GDM1 (cell line): ENCODE measurements at regions not wholly inside any gene's neighbourhood (a gene's known extent, or its start where the extent isn't known, plus 50 kb on each side); places are given as distances from the start of the nearest gene placed in this dataset.

Experiments
- DNase-seq: peaks from one replicate; lab custom pipeline; 2025; lab: John Stamatoyannopoulos, UW

DNA sequence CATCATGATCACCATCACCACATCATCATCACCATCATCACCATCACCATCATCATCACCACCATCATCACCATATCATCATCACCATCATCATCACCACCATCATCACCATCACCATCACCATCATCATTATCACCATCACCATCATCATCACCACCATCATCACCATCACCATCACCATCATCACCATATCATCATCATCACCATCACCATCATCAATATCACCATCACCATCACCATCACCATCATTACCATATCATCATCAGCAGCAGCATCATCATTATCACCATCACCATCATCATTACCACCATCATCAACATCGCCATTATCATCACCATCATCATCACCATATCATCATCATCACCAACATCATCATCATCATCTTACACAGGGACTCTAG lies 351.1 kb downstream of the MIAT start:
- no peak for DNase-seq

DNA sequence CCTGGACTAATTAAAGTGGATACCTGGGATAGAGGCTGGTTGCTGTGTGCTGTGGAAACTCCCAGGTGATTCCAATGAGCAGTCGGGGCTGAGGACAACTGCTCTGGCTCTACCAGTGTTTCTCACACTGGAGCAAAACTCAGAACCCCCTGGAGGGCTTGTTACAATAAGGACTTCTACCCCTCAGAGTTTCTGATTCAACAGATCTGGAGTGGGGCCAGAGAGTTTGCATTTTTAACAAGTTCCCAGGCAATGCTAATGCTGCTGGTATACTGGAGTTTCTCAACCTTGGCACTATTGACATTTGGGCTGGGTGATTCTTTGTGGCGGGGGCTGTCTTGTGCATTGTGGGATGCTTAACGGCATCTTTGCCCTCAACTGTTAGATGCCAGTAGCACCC lies 353.7 kb downstream of the MIAT start:
- DNase-seq = no peak

DNA sequence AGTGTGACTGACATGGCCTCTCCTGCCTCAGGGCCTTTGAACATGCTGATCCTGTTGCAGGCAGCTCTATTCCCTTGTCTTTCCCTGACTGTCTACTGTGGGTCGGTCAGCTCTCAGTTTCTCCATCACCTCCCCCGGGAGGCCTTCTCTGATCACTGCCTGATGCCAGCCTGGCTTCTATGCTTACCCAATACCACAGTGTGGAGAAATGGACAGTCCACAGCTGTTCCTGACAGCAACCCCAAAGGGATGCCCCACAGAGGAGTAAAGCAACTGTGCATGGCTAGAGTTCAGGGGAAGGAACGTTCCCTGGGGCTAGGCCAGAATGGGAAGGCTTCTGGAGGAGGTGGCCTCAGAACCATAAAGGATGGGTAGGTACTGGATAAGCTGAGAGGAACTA lies 354.3 kb downstream of the MIAT start:
- DNase-seq = no peak

DNA sequence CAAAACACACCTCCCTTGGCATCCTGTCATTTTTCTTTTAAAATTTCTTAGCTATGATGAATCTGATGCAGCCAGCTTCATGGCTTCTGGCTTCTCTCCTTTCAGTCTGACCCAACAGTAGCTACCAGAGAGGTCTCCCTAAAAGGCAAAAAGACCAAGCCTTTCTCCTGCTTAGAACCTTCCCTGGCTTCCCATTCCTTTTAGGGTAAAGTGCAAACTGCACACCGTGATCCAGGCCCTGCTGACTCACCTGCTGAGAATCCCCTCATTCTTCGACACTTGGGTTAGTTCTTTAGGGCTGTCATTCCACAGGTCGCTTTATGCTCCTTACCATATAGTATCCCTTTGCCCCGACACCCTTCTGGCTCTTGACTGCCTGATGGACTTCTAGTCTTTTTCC lies 362.4 kb downstream of the MIAT start:
- DNase-seq = no peak

DNA sequence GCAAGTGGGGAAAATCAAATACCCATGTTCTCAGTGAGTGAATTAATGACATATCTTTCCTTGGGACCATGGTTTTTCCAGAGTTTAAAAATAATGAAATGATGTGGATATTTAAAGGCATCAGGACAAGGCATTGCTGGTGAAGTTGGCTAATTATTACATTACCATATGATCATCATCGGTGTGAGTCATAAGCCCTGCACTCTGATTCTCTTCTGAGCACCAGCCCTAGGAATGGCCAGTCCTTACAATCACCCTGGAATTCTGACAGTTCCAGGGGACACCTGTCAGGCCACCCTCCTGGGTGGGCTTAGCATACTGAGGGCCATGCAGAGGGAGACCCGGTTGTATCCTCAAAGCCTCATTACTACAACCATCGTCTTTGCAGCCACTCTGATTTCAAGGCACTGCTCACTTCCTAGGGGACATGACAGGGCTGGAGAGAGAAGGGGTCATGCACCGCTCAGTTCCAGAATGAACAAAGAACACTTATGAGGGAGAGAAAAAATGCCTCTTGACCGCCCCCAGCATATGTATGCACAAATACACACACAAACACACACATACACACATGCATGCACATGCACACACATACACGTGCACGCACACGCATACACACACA lies 365.0 kb downstream of the MIAT start:
- no peak for DNase-seq

DNA sequence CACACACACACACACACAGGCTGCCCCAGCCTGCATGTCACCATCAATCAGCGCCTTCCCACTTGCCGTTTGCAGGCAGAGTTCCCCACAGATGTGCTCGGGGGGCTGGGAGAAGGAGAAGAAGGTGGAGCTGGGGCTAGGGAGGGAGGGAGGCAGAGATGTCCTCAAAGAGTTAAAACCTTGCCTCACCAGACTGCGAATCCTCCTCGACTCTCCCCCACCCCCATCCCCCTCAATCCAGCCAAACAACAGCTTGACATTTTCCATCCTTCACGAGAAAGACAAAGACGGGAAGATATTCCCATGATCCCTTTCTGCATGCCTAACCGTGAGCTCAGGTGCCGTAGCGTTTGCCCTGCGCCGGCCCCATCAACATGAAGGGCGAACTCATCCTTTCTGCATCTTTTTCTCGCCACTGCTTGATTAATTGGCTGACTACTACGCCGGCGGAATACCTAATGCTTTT lies 365.5 kb downstream of the MIAT start:
- DNase-seq = no peak

DNA sequence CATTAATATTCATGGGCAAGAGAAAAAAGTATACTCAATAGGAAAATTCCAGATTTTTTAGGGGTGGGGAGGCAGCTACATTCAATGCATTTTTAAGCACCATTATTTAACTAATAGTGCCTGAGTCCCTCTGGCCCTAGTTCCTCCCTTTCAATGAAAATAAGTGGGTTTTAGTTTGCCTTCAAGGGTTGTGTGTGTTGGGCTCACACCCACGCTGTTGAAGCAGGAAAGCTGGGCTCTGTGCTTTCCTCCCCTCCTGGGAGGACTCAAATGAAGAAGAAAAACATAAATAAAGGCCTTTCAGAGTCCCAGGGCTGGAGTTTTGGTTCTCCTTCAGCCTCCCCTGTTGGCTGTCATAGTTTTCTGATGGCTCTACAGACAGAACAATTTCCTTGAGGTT lies 366.2 kb downstream of the MIAT start:
- DNase-seq = no peak

DNA sequence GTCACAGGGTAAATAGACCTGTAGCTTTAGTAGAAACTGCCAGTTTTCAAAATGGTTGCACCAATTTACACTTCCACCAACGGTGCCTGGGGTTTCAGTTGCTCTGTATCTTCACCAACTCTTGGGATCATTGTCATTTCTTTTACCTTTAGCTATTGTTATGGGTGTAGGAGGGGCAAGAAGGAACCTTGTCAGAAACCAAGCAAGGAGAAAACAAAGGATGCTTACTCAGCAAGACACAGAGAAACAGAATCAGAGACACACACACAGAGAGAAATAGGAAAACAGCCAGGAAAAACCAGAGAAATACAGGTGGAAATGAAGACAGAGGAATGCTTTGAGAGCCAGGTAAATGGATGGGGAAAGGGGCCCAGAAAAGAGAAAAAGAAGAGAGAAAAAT lies 367.6 kb downstream of the MIAT start:
- DNase-seq = no peak

DNA sequence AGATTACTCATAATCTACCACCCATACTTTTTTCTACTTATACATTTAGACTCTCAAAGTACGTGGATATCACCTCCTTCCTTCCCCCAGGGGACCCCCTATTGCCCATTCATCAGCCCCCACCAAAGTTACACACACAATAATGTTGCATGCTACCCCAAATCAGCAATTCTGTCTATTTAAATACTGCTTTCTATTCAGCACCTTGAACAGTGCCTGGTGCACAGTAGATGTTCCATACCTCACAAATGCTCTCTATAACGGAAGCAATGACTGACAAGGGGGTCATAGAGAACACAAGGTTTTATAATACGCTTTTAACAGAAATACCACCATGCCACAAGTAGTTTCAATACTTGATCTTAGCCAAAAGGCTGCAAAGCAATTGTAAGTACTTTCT lies 370.7 kb downstream of the MIAT start:
- DNase-seq = no peak

DNA sequence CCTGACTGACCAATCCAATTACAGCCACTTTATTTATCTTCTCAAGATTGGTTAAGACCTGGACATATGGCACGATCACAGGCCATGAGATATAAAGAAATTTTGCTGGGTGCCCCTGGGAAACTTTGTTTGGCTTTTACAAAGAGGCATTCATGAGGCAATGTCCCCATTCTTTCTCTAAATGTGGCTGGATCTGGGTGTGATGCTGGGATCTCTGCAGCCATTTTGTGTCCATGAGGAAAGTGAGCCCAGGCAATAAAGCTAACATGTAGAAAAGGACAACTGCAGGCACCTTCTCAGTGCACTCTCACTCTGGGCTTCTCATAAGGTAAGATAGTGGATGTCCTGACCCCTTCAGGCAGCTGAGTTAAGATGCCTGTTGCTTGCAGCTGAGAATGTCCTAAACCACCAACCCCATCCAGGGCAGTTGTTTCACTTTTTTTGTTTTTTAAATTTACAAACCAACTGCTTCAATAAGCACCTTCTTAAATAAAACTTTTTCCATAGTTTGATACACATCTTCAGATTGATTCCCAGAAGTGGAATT lies 372.3 kb downstream of the MIAT start:
- no peak for DNase-seq

DNA sequence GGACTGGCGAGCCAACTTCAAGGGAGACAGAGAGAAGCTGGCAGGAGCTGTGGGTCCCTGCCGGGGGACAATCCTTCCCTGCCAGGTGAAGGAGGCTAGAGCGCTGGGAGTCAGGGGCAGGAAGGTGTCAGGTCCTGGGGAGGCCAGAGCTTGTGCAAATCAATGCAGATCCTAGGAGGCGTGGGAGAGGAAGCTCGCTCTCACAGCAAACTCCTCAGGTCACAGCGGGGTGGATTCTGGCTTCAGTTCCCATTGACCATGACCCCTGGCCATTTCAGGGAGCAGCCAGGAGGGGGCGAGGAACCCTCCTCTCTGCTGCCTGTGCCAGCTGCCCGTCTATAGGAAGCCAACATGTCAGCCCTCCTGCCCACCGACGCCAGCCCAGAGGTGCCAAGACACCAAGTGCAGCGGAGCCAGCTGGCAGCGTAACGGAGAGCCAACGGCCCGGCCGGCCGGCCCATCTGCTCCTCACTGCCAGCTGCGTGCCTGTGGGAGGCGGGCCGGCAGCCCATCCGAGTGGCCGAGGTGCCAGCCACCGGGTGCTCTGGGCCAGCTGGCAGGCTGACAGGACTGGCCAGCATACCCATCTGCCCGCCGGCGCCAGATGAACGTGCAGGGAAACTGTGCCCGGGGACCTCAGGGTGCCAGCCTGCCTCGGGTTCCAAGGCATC lies 374.8 kb downstream of the MIAT start:
- no peak for DNase-seq

DNA sequence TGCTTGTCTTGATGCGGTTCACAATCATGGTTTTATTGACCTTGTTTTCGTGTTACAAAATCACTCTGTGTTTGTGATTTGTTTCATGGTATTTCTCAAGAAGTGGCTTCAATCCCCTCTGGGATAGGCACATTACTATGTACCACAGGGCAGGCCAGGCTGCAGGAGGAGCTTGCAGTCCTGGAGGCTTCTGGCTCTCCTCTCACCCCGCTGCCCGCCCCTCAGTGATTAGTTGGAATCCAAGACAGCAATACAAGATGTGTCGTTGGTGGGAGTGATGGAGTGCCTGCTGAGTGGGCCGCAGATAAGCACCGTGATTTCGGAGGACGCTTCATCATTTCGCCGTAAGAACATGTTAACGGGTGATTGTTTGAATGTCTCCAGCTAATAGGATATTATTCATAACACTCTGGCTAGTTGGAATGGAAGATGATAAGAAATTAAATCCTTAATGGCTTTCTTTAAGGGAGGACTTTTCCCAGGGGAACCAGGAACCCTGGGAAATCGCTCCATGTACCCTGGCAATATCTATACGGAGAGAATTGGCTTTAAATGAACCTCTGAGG lies 384.4 kb downstream of the MIAT start:
- DNase-seq = no peak

DNA sequence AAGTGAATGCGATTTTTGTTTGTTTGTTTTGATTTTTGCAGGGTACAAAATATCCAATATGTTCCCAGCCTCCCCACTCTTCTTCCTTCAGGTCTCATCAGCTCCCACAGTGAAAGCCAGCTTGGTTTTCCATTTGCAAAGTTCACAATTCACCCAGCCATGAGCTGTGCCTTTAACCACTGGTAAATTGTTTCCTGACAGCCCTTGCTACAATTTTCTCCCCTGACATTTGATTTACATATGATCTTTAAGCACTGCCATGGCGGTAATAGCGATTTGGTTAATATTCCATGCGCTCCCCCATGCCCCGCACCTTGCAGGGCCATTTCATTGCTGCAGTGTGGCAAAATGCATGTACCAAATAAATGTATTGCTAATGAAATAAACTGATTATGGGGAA lies 385.9 kb downstream of the MIAT start:
- no peak for DNase-seq

DNA sequence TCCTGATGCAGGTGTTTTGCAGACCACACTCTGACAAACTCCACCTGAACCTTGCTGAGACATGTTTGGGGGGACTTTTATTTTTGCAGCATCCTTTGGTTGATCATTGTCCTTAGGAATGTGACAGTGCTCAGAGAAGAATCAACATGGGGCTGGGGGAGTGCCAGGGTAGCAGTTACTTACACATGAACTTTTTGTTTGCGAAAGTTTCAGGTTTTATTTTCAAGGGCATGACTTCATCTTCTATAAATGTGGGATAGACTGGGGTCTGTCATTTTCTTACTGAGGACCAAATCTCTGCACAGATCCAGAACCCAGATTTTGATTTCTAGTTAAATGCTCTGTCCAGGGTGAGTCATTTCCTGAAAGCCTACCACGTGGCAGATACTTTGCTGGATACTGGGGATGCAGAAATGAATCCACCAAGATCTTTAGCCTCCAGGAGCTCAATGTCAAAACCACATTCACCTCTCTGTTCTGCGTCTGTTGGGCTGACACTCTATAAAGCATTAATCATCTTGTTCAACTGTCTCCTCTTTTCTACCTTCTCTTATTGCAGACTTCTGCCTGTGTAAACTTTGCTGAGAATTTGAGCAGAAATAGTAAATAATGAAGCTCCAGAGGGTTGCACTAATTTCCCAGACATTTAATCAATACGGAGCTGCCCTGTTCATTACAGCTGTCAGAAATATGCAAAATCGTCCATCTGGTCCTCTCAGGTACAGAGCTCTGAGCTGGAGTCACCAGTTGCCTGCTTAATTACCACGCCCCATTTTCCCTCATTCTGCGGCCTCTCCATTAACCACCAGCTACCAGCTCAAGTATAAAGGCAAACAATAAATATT lies 387.9 kb downstream of the MIAT start:
- no peak for DNase-seq

DNA sequence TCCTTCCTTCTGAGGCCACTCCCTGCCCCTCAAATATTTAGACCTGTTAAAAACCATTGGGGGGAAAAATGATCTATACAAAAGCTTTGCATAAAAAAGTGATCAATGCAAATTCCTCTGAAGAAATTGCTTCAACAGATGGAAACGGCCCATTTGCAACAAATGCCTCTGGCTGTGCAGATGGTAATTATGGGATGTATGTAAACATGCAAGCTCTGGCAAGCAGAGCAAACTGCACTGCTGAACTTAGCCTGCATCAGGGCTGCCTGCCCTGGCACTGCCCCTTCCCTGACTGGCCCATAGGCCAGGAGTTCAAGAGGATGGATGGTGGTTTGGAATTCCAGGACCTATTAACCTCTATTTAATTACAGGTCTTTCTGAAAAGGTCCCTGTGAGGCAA lies 388.7 kb downstream of the MIAT start:
- DNase-seq = no peak

DNA sequence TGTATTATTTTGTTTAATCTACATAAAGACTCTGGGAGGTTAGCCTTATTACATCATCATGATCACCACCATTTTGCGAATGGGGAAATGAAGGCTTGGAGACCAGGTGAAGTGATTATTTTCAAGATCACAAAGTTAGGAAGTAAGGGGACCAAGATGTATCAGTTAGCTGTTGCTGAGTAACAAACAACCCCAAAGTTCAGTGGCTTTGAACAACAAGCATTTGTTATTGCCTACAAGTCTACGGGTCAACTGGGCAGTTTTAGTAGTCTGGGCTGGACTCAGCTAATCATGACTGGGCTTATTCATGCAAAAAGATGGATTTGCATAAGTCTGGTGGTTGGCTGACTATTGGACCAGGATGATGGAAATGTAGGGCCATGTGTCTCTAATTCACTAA lies 389.2 kb downstream of the MIAT start:
- DNase-seq = no peak

DNA sequence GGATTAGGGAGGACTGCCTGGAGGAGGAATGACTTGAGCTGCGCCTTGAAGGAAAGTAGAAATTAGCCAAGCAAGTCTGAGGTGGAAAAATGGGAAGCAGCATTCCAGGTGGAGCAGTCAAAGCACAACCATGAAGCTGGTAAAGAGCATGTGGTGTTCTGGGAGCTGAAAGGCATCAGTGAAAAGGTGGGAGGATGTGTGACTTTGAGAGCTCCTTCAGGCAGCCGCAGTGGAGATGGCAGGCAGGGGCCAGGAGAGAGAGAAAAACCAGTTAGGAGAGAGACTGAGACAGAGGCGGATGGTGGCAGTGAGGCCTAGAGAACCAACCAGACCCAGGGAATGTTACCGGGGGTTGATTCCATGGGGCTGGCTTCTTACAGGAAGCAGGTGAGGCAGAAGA lies 393.4 kb downstream of the MIAT start:
- DNase-seq = no peak

DNA sequence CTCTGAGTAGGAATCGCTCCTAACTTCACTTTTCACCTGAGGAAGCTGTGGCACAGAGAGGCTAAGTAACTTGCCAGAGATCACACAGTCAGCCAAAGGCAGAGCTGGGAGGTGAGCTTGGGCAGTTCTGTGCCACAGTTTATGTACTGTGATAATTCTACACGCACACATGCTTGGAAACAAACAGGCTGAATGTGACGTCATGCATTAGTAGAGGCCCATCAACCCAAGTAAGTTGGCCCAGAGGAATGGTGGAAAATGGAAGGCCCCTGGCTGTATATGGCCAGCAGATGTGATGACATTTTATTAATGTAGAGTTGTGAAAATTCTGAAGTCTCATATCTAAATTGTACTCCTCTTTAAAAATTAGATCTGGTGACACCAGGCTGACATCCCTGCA lies 394.0 kb downstream of the MIAT start:
- no peak for DNase-seq

DNA sequence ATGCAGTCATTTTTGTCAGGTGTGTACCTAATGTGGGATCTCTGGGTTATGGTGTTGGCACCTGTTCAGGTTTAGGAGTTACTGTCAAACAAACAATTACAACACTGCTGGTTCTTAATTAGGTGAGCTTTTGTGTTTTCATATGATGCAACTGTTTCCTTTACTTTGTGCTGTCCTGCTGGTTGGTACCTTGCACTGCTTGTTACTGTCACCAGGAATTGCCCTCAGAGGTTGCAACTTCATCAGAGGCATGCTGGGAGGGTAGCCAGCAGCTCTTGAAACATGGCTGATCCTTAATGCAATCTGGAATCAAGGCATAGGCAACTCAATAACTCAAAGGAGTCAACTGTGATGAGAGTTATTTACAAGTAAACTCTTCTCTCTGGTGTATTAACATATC lies 400.3 kb downstream of the MIAT start:
- DNase-seq = no peak

DNA sequence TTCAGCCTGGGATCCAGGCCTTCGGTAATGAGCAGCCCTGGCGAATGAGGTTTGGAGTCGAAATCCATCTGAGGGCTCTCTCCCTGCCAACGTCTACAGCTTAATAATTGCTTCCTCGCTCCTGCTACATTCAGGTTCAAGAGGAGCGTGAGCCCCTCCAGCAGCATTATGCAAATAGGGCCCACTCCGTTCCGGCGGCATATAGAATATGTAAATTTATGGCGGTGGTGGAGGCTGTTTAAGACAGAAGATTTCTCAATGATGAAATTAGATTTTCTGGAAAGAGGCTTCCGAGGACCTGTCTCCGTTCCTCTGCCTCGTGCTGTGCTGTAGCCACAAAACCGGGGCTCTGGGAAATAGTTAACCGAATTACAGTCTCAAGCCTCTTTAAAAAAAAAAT lies 402.8 kb downstream of the MIAT start:
- no peak for DNase-seq

DNA sequence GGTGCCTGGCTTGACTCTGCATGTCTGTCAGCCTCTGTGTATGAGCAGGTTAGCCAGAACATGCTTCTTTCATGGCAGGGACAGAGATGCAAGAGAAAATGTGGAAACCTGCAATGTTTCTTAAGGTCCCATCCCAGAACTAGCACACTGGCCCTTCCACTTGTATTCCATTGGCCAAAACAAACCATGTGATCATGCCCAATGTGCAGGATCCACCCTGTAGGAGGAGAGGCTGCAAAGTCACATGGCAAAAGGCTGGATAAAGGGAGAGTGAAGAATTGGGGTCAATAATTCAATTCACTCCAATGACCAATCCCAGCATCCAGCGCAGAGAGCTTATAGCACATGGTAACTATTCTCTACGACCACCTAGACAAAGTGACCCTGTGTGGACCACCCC lies 405.5 kb downstream of the MIAT start:
- DNase-seq = no peak

DNA sequence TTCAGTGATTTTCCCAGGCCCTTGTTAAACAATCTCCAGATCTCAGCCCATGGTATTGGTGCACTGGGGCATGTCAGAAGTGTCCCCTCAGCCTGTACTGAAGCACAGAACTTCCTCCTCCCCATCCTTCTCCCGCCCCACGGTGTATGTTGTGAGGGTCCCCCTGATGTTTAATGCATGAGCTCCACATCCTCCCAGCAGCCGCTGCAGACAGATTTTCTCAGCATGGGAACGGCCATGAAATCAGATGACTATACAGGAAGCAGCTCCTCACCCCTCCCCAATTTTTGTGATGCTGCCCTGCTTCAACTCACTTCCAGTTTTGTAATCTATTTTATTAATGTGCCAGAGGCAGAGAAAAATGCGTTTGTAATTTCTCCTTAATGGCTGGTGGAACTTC lies 406.0 kb downstream of the MIAT start:
- no peak for DNase-seq

DNA sequence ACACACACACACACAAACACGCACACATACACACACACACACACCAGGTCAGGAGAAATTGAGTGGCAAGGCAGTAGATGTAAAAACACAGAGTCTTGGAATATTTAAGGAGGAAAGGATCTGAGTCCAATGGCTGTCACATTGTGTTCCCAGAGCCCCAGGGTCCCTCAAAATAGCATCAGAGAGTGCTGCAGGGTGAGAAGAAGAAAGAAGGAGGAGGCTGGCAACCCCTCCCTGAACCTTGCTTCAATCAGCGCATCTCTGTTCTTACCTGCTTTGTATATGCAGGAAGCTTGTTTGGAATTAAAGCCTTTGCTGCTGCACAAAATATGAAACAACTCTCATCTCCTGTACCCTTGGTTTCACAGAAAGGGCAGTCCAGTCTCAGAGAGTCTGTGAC lies 406.5 kb downstream of the MIAT start:
- DNase-seq = no peak
